ENCODE measurements at regions not wholly inside any gene's neighbourhood (a gene's known extent, or its start where the extent isn't known, plus 50 kb on each side); places are given as distances from the start of the nearest gene placed in this dataset.

- TF ChIP-seq ZFP30 (CRISPR knock-in tag; IDR thresholded peaks at IDR 0.05) (no peak), PATZ1 (CRISPR knock-in tag; IDR thresholded peaks at IDR 0.05; ENCODE audit: borderline replicate concordance) (no peak), TCF4 (CRISPR knock-in tag; IDR thresholded peaks at IDR 0.05; ENCODE audit: borderline replicate concordance) (no peak), TSHZ2 (CRISPR knock-in tag; IDR thresholded peaks at IDR 0.05) (no peak), GLIS3 (CRISPR knock-in tag; IDR thresholded peaks at IDR 0.05) (no peak), ZNF70 (CRISPR knock-in tag; IDR thresholded peaks at IDR 0.05) (no peak), CREB5 (CRISPR knock-in tag; IDR thresholded peaks at IDR 0.05; ENCODE audit: low read depth) (no peak), ARNTL (CRISPR knock-in tag; IDR thresholded peaks at IDR 0.05; ENCODE audit: borderline replicate concordance, low read depth) (no peak), POU6F1 (CRISPR knock-in tag; IDR thresholded peaks at IDR 0.05; ENCODE audit: borderline replicate concordance, low read depth) (no peak), RARB (CRISPR knock-in tag; IDR thresholded peaks at IDR 0.05) (no peak), BACH2 (CRISPR knock-in tag; IDR thresholded peaks at IDR 0.05; ENCODE audit: borderline replicate concordance) (no peak), OSR1 (CRISPR knock-in tag; IDR thresholded peaks at IDR 0.05) (no peak), TOX (CRISPR knock-in tag; IDR thresholded peaks at IDR 0.05; ENCODE audit: borderline replicate concordance) (no peak), SNAI2 (CRISPR knock-in tag; IDR thresholded peaks at IDR 0.05) (no peak)
Measured at GRCh38 chr2:160792837-160793236, 299.2 kb upstream of the RBMS1 start.

Measured in SK-N-SH treated with all-trans-retinoic acid at 6 μM for 48 hours (cell line).